BE2C (cell line): ENCODE measurements at regions not wholly inside any gene's neighbourhood (a gene's known extent, or its start where the extent isn't known, plus 50 kb on each side); places are given as distances from the start of the nearest gene placed in this dataset.
"Not testable (repeated sequence)": the region's sequence is repeated elsewhere in the genome, so short reads cannot be mapped to it uniquely, and the experiment has no call there.

ENCODE experiments used
- DNase-seq: peaks from one replicate; pipeline ENCODE4 v3.0.0-alpha.2; 2020
- H3K27me3 ChIP-seq: fragments of 250-450 bp; sonication (Bioruptor Pico); 2 replicates; pipeline ENCODE4 v1.5.1; 2020; ENCODE audit warnings: mild to moderate bottlenecking
- H3K36me3 ChIP-seq: fragments of 250-450 bp; sonication (Bioruptor Pico); 2 replicates; pipeline ENCODE4 v1.5.1; 2020; ENCODE audit warnings: mild to moderate bottlenecking
- H3K4me1 ChIP-seq: fragments of 250-450 bp; sonication (Bioruptor Pico); 2 replicates; pipeline ENCODE4 v1.5.1; 2020
- H3K4me3 ChIP-seq: 2 replicates; pipeline ENCODE4 v1.5.1; 2011; ENCODE audit warnings: low read depth, low read length
- H3K9me3 ChIP-seq: fragments of 250-450 bp; sonication (Bioruptor Pico); 2 replicates; pipeline ENCODE4 v1.5.1; 2020
- TF ChIP-seq, protein P1 (sequence below): IDR thresholded peaks from 2 replicates; pipeline ENCODE4 v1.5.1; 2012; ENCODE audit warnings: mild to moderate bottlenecking, low read depth, low read length

DNA sequence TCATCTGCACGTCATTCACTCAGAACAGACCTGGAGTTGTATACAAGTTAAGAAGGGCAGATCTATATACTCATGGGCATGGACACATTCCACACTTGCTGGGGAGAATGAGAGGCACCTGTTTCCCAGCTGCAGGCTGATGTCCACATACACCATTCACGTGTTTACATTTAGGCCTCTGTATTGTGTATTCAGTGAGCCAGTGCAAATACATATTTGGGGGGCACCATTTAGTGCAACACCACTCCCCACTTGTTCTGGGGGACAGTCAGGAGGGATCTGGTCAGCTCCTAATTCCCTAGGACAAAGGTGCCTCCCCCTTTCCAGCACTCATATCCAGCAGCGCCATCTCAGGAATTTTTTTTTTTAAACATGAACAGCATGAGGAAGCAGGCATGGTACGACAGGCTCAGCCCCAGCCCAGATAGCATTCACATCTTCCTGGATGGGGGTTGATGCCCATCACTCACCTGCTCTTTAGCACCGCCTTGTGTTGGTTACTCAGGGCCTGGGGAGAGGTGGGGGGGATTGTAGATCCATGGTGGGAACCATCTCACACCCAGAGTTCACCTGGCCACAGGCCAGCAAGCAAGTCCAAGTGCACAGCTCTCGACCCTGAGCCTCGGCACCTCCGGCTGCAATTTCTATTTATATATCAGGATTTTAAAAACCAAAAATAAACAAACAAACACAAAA lies 56.9 kb upstream of the ZNF254 start:
- DNase-seq: no peak
- TF ChIP-seq, protein P1, sequence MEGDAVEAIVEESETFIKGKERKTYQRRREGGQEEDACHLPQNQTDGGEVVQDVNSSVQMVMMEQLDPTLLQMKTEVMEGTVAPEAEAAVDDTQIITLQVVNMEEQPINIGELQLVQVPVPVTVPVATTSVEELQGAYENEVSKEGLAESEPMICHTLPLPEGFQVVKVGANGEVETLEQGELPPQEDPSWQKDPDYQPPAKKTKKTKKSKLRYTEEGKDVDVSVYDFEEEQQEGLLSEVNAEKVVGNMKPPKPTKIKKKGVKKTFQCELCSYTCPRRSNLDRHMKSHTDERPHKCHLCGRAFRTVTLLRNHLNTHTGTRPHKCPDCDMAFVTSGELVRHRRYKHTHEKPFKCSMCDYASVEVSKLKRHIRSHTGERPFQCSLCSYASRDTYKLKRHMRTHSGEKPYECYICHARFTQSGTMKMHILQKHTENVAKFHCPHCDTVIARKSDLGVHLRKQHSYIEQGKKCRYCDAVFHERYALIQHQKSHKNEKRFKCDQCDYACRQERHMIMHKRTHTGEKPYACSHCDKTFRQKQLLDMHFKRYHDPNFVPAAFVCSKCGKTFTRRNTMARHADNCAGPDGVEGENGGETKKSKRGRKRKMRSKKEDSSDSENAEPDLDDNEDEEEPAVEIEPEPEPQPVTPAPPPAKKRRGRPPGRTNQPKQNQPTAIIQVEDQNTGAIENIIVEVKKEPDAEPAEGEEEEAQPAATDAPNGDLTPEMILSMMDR: no peak
- H3K4me3 ChIP-seq: no peak overlapping the region
- H3K4me1 ChIP-seq: no peaks in the 10 kb centered on the region
- no peaks in the 10 kb centered on the region for H3K27me3 ChIP-seq
- peaks cover 2% of the 10 kb centered on the region for H3K36me3 ChIP-seq
- no peaks in the 10 kb centered on the region for H3K9me3 ChIP-seq

GRCh38 chr19:24032651-24033050 lies 54.3 kb upstream of the ZNF254 start:
- TF ChIP-seq, protein P1: no peak
- no peak for DNase-seq
- H3K9me3 ChIP-seq: no peaks in the 10 kb centered on the region
- H3K27me3 ChIP-seq: no peaks in the 10 kb centered on the region
- H3K4me3 ChIP-seq: peak overlapping the region; percentile 44
- peaks cover 28% of the 10 kb centered on the region for H3K36me3 ChIP-seq
- no peaks in the 10 kb centered on the region for H3K4me1 ChIP-seq

GRCh38 chr19:24033301-24033962 lies 53.6 kb upstream of the ZNF254 start:
- DNase-seq: peak; percentile 93

GRCh38 chr19:24033963-24034342 lies 53.0 kb upstream of the ZNF254 start:
- DNase-seq: peak; percentile 27
- H3K4me1 ChIP-seq: no peaks in the 10 kb centered on the region
- H3K4me3 ChIP-seq: peak overlapping the region; percentile 88
- no peaks in the 10 kb centered on the region for H3K9me3 ChIP-seq
- H3K36me3 ChIP-seq: peaks cover 41% of the 10 kb centered on the region
- no peaks in the 10 kb centered on the region for H3K27me3 ChIP-seq
- TF ChIP-seq, protein P1: no peak

More at GRCh38 chr19:24033301-24033962, 53.6 kb upstream of the ZNF254 start:
- Histone ChIP-seq H3K4me1 (no peaks in the 10 kb centered on the region), H3K4me3 (peak overlapping the region; percentile 88), H3K27me3 (no peaks in the 10 kb centered on the region), H3K9me3 (no peaks in the 10 kb centered on the region), H3K36me3 (peaks cover 36% of the 10 kb centered on the region)
- TF ChIP-seq, protein P1: no peak

- H3K9me3 ChIP-seq, H3K27me3 ChIP-seq, H3K4me1 ChIP-seq, DNase-seq, H3K4me3 ChIP-seq: not testable (repeated sequence)
- H3K36me3 ChIP-seq: peaks cover 46% of the 10 kb centered on the region
Observed at GRCh38 chr19:24035261-24035880, 51.6 kb upstream of the ZNF254 start.
